Skeletal muscle satellite cell (primary cell): ENCODE measurements at regions not wholly inside any gene's neighbourhood (a gene's known extent, or its start where the extent isn't known, plus 50 kb on each side); places are given as distances from the start of the nearest gene placed in this dataset.

Source experiments
- H3K27me3 ChIP-seq: 2 replicates; pipeline ENCODE4 v1.7.0; 2013; ENCODE audit warnings: low read length; ENCODE audit not compliant: control insufficient read depth, insufficient read depth
- H3K36me3 ChIP-seq: 2 replicates; pipeline ENCODE4 v1.7.0; 2013; ENCODE audit warnings: mild to moderate bottlenecking, control low read depth, low read length; ENCODE audit not compliant: insufficient read depth
- H3K4me1 ChIP-seq: 2 replicates; pipeline ENCODE4 v1.7.0; 2013; ENCODE audit warnings: low read length; ENCODE audit not compliant: control insufficient read depth, insufficient read depth
- H3K4me2 ChIP-seq: 2 replicates; pipeline ENCODE4 v1.7.0; 2013; ENCODE audit warnings: mild to moderate bottlenecking, low read length
- H3K4me3 ChIP-seq: 2 replicates; pipeline ENCODE4 v1.7.0; 2013; ENCODE audit warnings: low read length
- H3K9ac ChIP-seq: 2 replicates; pipeline ENCODE4 v1.7.0; 2013; ENCODE audit warnings: mild to moderate bottlenecking, low read depth, low read length, moderate library complexity
- H3K9me3 ChIP-seq: replicated peaks from 2 replicates; pipeline ENCODE4 v1.7.0; 2013; ENCODE audit warnings: mild to moderate bottlenecking, control low read depth, low read length

- Histone ChIP-seq H3K36me3 (no peaks in the 10 kb centered on the region), H3K9me3 (no peaks in the 10 kb centered on the region), H3K4me3 (no peak overlapping the region), H3K9ac (no peak overlapping the region), H3K27me3 (no peaks in the 10 kb centered on the region), H3K4me2 (no peak overlapping the region), H3K4me1 (no peaks in the 10 kb centered on the region)
These were observed 509.2 kb downstream of the FLRT2 start for GRCh38 chr14:86039176-86039575.

GRCh38 chr14:86038387-86039042 is 508.6 kb downstream of the FLRT2 start:
- no peak overlapping the region for H3K4me2 ChIP-seq
- no peaks in the 10 kb centered on the region for H3K27me3 ChIP-seq
- no peak overlapping the region for H3K9ac ChIP-seq
- no peak overlapping the region for H3K4me3 ChIP-seq
- no peaks in the 10 kb centered on the region for H3K36me3 ChIP-seq
- no peaks in the 10 kb centered on the region for H3K9me3 ChIP-seq
- H3K4me1 ChIP-seq, result no peaks in the 10 kb centered on the region

- Histone ChIP-seq H3K9me3 (no peaks in the 10 kb centered on the region), H3K36me3 (no peaks in the 10 kb centered on the region), H3K27me3 (no peaks in the 10 kb centered on the region), H3K4me2 (no peak overlapping the region), H3K9ac (no peak overlapping the region), H3K4me1 (no peaks in the 10 kb centered on the region), H3K4me3 (no peak overlapping the region)
These were observed 505.9 kb downstream of the FLRT2 start for GRCh38 chr14:86035882-86036281.

- H3K9me3 ChIP-seq, result no peaks in the 10 kb centered on the region
- no peaks in the 10 kb centered on the region for H3K27me3 ChIP-seq
- no peak overlapping the region for H3K4me3 ChIP-seq
- no peaks in the 10 kb centered on the region for H3K4me1 ChIP-seq
- H3K36me3 ChIP-seq, result no peaks in the 10 kb centered on the region
- no peak overlapping the region for H3K4me2 ChIP-seq
- no peak overlapping the region for H3K9ac ChIP-seq
These were observed 498.0 kb downstream of the FLRT2 start for GRCh38 chr14:86027990-86028389.

GRCh38 chr14:86027144-86027543 is 497.2 kb downstream of the FLRT2 start:
- Histone ChIP-seq H3K4me1 (no peaks in the 10 kb centered on the region), H3K9me3 (no peaks in the 10 kb centered on the region), H3K27me3 (no peaks in the 10 kb centered on the region), H3K4me3 (no peak overlapping the region), H3K36me3 (no peaks in the 10 kb centered on the region), H3K9ac (no peak overlapping the region), H3K4me2 (no peak overlapping the region)

GRCh38 chr14:86022031-86022629 is 492.2 kb downstream of the FLRT2 start:
- H3K27me3 ChIP-seq, result no peaks in the 10 kb centered on the region
- no peak overlapping the region for H3K4me3 ChIP-seq
- H3K36me3 ChIP-seq, result no peaks in the 10 kb centered on the region
- no peaks in the 10 kb centered on the region for H3K9me3 ChIP-seq
- no peak overlapping the region for H3K4me2 ChIP-seq
- no peaks in the 10 kb centered on the region for H3K4me1 ChIP-seq
- H3K9ac ChIP-seq, result no peak overlapping the region

- H3K4me2 ChIP-seq, result no peak overlapping the region
- no peaks in the 10 kb centered on the region for H3K9me3 ChIP-seq
- no peaks in the 10 kb centered on the region for H3K27me3 ChIP-seq
- no peak overlapping the region for H3K4me3 ChIP-seq
- H3K36me3 ChIP-seq, result no peaks in the 10 kb centered on the region
- no peak overlapping the region for H3K9ac ChIP-seq
- no peaks in the 10 kb centered on the region for H3K4me1 ChIP-seq
These were observed 490.9 kb downstream of the FLRT2 start for GRCh38 chr14:86020841-86021240.

GRCh38 chr14:86015941-86016340 is 486.0 kb downstream of the FLRT2 start:
- Histone ChIP-seq H3K9me3 (no peaks in the 10 kb centered on the region), H3K4me3 (no peak overlapping the region), H3K4me1 (no peaks in the 10 kb centered on the region), H3K27me3 (no peaks in the 10 kb centered on the region), H3K36me3 (no peaks in the 10 kb centered on the region), H3K4me2 (no peak overlapping the region), H3K9ac (no peak overlapping the region)

- Histone ChIP-seq H3K27me3 (no peaks in the 10 kb centered on the region), H3K4me2 (no peak overlapping the region), H3K36me3 (no peaks in the 10 kb centered on the region), H3K4me1 (no peaks in the 10 kb centered on the region), H3K4me3 (no peak overlapping the region), H3K9me3 (no peaks in the 10 kb centered on the region), H3K9ac (no peak overlapping the region)
These were observed 485.6 kb downstream of the FLRT2 start for GRCh38 chr14:86015511-86015910.

GRCh38 chr14:86013641-86014040 is 483.7 kb downstream of the FLRT2 start:
- Histone ChIP-seq H3K4me1 (no peaks in the 10 kb centered on the region), H3K4me3 (no peak overlapping the region), H3K4me2 (no peak overlapping the region), H3K36me3 (no peaks in the 10 kb centered on the region), H3K9me3 (no peaks in the 10 kb centered on the region), H3K9ac (no peak overlapping the region), H3K27me3 (no peaks in the 10 kb centered on the region)

GRCh38 chr14:86012461-86012860 is 482.5 kb downstream of the FLRT2 start:
- H3K36me3 ChIP-seq, result no peaks in the 10 kb centered on the region
- no peaks in the 10 kb centered on the region for H3K4me1 ChIP-seq
- no peak overlapping the region for H3K9ac ChIP-seq
- no peaks in the 10 kb centered on the region for H3K9me3 ChIP-seq
- H3K4me2 ChIP-seq, result no peak overlapping the region
- no peak overlapping the region for H3K4me3 ChIP-seq
- H3K27me3 ChIP-seq, result no peaks in the 10 kb centered on the region

GRCh38 chr14:86003998-86004397 is 474.1 kb downstream of the FLRT2 start:
- Histone ChIP-seq H3K4me3 (no peak overlapping the region), H3K4me2 (no peak overlapping the region), H3K27me3 (no peaks in the 10 kb centered on the region), H3K4me1 (no peaks in the 10 kb centered on the region), H3K9me3 (peaks cover 3% of the 10 kb centered on the region), H3K9ac (no peak overlapping the region), H3K36me3 (no peaks in the 10 kb centered on the region)
